ENCODE measurements at regions not wholly inside any gene's neighbourhood (a gene's known extent, or its start where the extent isn't known, plus 50 kb on each side); places are given as distances from the start of the nearest gene placed in this dataset.

DNA sequence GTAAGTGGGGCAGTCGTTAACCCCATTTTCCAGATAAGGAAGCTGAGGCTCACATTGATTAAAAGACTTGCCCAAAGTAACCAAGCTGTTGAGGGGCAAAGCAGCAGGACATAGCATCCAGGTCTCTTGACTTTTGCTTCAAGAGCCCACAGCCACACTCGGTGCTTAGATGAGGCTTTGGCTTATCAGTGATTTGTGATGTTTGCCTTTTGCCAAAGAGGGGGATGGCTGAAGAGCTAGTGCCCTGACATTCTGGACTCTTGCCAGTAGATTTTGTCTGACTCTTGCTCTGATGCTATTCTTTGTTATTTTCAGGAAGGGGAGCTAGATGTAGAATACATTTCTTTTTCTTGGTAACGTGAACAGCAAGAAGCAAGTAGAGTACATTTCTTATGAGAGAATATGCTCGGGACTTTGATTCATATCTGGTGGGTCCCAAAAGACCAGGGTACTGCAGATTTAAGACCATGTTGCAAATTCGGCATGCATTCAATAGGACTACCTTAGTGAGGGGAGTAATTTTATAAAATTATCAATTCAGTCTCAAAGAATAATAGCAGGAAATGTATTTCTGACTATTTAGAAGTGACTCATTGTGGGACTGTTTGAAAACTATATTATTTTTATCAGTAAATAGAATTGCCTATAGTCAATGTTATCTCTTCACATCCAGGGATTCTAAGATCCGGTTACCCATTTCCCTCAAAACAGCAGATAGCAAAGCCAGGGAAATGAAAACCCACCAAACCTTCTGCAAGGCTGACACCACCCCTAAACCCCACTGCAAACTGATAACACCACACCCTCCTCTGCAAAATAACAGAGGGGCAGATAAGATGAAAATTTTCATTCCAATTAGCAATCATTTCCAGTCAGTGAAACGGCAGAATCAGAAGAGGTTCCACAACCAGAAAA is 180.0 kb upstream of the BMPER start:
- intact Hi-C loops (cut with micrococcal nuclease) = no loop called here

GRCh38 chr7:33726582-33726981 is 178.8 kb upstream of the BMPER start:
- intact Hi-C loops (cut with micrococcal nuclease) = no loop called here

- intact Hi-C loops (cut with micrococcal nuclease) = no loop called here
Observed at GRCh38 chr7:33727315-33727714, 178.0 kb upstream of the BMPER start.

DNA sequence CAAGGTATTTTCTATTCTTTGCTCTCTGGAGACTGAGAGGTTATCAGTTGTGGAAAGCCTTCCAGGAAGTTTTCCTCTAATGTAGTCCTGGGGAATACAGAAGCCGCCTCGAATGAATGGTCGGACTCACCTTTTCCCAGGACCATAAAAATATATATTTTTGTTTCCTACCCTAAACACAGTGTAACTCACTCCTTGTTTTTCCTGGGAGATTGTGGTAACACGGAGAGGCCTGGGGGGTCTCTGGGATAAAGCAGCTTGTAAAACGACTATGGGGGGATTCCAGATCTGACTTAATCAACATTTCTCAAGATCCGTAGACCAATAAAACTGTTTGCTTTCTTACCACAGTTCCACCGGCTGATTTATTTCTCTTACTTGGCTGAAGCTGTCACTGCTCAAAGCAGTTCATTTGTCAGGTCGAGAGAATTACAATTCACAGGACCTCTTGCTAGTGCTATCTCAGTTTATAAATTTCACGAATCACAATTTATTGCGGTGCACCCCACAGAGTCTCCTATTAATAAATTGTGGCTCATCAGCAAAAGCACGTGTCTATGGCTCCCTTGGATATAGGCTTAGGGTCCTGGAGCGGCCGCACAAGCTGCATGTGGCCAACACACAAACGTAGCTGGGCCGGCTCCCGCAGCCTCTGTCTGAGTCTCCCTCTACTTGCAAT is 176.3 kb upstream of the BMPER start:
- intact Hi-C loops (cut with micrococcal nuclease) = no loop called here

DNA sequence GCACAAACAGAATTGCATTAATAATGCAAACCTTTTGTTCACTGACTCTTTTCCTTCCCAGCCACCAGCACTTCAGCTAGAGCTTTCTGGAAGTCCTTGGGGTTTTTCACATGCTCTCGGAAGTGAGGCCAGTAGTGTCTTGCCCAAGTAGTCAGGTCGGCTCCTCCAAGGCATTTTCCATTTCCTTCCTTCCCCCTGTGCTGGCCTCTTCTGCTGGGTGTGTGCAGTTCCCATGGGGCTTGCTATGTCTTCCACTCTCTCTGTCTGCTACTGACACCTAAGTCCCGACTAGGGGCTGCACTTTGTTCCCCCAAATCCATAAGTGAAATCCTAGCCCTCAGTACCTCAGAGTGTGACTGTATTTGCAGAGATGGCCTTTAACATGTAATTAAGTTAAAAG is 175.6 kb upstream of the BMPER start:
- intact Hi-C loops (cut with micrococcal nuclease) = no loop called here

GRCh38 chr7:33730958-33731357 is 174.4 kb upstream of the BMPER start:
- intact Hi-C loops (cut with micrococcal nuclease) = no loop called here

DNA sequence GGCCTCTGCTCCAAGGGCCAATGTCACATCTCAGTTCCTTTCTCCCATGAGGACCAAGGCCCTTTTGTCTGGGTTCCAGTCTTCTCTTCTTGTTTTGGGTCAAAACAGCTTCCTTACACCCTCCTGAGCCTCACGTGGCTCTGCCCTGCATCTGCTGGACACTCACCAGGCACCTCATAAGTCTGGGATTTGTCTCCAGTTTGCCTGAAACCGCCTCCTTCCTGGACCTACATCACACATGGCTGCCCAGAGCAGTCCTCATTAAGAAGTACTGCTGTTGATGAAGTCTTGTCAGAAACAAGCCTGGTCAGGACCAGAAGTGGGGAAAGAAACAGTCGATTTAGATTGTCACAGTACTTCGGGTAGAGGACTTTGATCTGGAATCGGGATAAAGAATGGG is 173.4 kb upstream of the BMPER start:
- intact Hi-C loops (cut with micrococcal nuclease) = no loop called here

DNA sequence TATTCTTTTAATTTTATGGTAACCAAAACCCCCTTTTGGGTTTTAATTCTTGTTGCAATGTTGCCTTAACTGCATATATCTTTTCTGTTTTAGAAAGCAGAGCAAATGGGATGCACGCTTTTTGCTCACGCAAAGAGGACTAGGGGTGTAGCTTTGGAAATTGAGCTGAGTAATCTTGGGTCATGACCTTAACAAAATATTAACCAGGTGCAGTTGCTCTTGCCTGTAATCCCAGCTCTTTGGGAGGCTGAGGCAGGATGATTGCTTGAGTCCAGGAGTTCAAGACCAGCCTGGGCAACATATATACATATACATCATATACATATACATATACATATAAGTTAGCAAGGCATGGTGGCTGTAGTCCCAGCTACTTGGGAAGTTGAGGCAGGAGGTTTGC is 172.9 kb upstream of the BMPER start:
- intact Hi-C loops (cut with micrococcal nuclease) = no loop called here

GRCh38 chr7:33733870-33734650 is 171.3 kb upstream of the BMPER start:
- intact Hi-C loops (cut with micrococcal nuclease) = no loop called here

DNA sequence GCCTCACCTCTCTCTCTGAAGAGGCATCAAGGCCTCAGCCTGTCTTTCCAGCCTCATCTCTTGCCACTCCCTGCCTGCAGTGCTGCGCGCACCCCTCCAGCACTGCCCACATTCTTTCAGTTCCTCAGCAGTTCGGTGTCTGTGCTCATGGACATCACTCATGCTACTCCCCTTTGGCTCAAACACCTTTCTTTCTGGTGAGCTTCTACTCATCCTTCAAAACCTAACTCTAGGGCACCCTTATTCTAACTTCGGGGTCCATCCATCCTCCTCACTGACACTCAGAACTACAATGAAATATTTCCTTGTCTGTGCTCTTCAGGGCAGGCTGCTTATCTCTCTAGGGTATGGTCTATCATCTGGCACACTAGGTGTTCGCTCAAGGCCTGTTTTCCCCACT is 169.9 kb upstream of the BMPER start:
- intact Hi-C loops (cut with micrococcal nuclease) = no loop called here

- intact Hi-C loops (cut with micrococcal nuclease) = no loop called here
Observed at GRCh38 chr7:33736521-33737221, 168.7 kb upstream of the BMPER start.

DNA sequence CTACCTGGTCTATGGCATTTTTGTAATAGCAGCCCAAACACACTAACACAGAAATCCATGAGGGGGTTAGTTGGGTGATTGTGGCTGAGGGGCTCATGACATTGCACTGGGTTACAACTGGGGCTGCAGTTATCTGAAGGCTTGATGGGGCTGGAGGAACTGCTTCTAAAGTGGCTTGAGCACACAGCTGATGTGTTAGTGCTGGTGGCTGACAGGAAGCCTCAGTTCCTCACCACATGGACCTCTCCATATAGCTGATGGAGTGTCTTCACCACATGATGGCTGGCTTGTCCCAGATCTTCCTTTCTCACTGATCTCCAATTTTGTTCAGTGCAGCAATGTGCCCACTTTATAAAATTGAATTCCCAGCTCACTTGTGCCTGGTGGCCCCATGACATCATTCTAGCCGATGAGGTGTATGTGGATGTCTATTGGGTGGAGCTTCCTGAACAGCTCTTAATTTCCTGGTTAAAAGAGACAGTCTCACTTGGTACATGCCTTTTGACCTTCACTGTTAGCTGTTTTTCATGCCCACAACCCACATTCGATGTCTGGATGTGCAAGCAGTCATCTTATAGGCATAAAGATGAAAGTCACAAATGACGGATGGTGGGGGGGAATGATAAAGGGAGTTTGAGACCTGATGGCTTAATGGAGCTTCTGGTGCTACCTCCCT is 166.9 kb upstream of the BMPER start:
- intact Hi-C loops (cut with micrococcal nuclease) = no loop called here

DNA sequence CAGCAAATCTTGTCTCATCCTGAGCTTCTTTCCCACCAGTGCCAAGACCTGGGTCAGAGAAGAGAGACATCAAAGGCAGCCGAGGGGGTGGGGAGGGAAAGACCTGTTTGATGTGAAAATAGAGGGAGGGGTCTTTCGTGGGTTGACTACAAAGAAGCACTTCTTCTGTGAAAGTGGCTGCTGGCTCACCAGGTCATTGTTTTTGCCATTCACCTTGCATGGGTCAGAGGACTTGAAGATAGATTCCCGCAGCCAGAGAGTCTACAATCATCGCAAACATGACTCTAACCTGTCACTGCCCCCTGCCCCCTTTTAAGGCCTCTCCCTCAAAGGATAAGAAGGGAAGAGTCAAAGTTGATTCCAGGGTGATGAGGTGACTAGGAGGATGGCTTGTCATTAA is 166.1 kb upstream of the BMPER start:
- intact Hi-C loops (cut with micrococcal nuclease) = no loop called here

DNA sequence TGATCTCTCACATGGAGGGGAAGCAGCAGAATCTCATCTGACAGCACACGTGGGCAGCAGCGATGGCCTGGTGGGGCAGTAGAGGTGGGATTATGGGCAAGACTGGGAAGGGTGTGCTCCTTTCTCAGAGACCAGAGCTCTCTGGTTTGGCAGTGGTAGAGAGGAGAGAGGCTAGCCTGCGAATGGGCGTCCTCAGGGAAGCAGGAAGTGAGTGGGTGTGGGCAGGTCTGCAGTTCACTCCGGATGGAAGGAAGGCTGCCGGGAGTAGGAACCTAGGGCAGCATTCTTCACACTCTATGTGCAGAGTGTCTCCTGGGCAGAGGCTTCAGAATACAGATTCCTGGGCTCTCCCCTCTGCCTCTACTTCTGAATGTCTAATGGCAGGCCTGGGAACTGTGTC is 162.8 kb upstream of the BMPER start:
- intact Hi-C loops (cut with micrococcal nuclease) = loop anchor here (5.0 to 10.0 kb wide), 2 partner anchors 498 to 555 kb away; no protein-coding TSS in a partner anchor

DNA sequence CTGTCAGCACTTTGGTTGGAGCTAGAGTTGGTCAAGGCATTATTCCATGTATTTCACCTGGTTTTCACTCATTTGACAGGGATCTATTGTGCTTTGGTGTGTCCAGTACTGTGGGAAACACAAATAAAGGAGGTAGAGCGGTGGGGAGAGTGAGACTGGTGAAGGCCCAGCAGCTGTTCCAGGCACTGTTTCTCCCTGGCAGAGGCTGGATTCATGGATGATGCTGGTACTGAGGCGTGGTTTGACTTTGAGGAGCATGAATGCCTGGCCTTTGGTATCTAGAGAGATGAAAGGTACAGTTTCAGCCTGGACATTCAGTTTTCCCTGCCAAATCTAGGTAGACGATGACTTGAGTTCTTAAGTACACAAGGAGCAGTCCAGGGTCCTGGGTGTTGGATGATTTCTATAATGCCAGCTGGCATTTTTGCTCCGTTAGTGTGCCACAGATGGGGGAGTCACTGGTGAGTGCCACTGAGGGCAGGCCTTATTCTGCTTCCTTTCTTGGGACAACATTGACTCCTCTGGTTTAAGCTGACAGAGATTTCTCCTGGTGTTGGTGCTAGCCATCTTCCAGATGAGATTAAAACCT is 162.2 kb upstream of the BMPER start:
- intact Hi-C loops (cut with micrococcal nuclease) = loop anchor here (5.0 to 10.0 kb wide), 2 partner anchors 498 to 556 kb away; no protein-coding TSS in a partner anchor

- intact Hi-C loops (cut with micrococcal nuclease) = loop anchor here (5.0 to 10.0 kb wide), 2 partner anchors 499 to 556 kb away; no protein-coding TSS in a partner anchor
Observed at GRCh38 chr7:33743594-33743993, 161.7 kb upstream of the BMPER start.

- intact Hi-C loops (cut with micrococcal nuclease) = loop anchor here (5.0 to 10.0 kb wide), 2 partner anchors 500 to 557 kb away; no protein-coding TSS in a partner anchor
Observed at GRCh38 chr7:33744293-33745075, 160.9 kb upstream of the BMPER start.

DNA sequence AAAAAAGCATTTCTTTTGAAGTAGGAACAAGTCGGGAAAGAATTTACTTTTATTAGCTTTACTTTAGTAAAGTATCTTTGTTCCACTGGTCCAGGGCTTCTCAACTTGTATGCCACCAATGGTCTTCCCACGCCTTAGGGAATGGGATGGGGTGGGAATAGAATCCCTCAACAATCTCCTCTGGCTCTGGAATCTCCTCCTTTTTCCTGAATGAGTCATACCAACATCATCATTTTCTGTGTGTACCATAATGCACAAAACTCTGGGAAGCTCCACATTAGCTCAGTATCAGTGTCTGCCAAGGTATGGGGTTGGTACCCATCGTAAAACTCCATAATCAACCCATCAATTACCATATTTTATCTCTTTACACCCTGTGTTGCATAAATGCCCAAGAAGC is 159.4 kb upstream of the BMPER start:
- intact Hi-C loops (cut with micrococcal nuclease) = loop anchor here (10.0 kb wide), 1 partner anchor 501 kb away; no protein-coding TSS in a partner anchor

DNA sequence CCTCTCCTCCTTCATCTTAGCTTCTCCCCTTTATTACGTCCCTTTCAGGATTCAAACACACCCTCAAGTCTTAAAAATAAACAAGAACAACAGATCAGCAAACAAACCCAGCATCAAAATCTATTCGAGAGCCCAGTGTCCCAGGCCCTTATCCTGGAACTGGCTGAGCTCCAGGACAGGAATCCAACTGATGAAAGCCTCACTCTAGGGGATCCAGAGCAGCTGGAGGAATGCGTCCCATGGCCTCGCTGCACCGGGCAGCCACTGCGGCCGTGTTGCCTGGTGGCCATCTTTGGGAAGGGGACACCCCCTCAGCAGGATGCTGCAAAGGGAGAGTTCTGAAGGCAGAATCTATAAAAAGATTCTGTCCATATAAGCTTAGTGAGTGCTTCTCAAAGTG is 156.5 kb upstream of the BMPER start:
- intact Hi-C loops (cut with micrococcal nuclease) = loop anchor here (10.0 kb wide), 1 partner anchor 504 kb away; no protein-coding TSS in a partner anchor
